ENCODE measurements at regions not wholly inside any gene's neighbourhood (a gene's known extent, or its start where the extent isn't known, plus 50 kb on each side); places are given as distances from the start of the nearest gene placed in this dataset.
"Not testable (repeated sequence)": the region's sequence is repeated elsewhere in the genome, so short reads cannot be mapped to it uniquely, and the experiment has no call there.

DNA sequence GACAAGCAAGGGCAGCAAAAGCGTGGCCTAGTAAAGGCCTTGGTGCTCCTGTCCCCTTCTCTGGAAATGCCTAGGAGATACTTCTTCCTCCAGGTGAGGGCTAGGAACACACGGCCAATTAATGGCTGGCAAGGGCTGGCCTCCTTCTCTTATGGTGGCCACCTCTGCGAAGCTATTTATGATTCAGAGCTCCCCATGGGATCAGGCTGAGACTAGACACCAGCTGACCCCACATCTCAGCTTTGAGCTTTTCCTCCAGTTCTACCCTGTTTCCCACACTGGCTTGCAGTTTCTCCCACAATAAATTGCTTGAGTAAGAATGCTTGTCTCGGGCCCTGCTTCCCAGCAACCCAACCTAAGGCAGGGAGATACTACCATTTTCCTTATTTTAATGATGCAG, 53.7 kb downstream of the CAMK2N1 start:
- no peak overlapping the region for H3K27ac ChIP-seq
- DNase-seq (ENCODE audit: low read depth, low spot score), result no peak

DNA sequence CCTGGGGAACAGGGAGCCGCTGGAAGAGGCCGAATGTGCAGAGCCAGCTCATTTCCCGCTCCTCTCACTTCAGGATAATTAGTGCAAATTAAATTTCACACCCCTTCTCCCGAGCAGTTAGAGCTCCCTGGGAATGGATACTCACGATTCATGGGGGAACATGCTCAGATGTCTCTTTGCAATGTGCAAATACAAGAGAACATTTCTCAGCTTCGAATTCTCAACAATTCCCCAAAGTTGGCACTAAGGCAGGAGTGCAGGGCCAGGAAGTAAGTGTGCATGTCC, 54.9 kb downstream of the CAMK2N1 start:
- H3K27ac ChIP-seq, result no peak overlapping the region
- no peak for DNase-seq (ENCODE audit: low read depth, low spot score)

DNA sequence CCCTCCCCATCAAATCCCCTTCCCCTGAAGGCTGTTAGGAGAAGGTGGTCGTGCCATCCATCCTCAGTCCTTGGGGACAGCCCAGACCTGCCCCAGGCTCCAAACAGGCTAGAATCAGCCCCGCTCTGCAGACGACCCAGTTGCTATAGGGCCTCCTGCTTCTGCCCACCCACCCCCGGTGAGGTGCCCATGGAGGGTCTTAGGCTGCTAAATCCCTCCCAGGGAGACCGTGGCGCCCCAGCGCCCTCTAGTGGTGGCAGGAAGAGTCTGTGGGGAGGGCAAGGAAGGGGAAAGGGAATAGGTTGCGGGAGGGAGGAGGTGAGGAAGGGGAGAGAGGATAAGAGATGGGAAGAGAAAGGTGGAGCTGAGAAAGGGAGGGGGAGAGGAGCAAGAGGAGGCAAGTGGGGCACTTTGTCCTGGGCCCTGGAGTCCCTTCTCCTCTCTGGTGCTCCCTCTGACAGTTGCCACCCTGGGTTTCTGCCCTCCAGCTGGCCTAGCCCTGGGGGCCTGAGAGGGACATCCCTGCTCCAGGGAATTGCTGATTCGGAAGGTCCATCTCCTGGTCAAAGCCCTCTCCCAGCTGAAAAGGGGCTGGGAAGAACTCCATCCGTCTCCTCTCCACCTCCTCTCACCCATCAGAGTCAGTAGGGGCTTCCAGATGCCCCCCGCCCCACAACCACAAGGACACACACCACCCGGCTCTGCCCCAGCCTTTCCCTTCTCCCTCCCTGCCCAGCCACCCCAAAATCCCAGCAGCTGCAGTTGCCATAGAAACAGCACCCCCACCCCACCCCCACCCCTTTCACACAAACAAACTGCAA, 55.4 kb downstream of the CAMK2N1 start:
- DNase-seq (ENCODE audit: low read depth, low spot score), result no peak
- no peak overlapping the region for H3K27ac ChIP-seq

DNA sequence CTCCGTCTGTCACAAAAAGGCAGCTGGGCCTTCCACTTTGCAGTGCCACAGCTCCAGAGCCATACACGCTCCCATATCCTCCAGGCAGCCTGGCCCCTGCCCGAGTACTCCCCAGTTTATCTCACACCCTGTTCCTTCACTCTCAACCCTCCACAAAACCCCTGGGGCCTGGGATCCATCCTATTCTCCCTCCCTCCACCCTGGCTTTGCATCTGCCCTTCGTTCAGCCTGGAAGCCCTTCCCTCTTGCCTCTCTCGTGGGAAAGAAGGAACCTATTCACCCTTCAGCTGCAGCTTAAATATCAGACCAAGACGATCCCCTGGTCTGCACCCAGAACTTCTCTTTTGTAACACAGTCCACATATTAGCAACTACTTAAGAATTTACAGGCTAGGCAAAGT, 56.7 kb downstream of the CAMK2N1 start:
- H3K27ac ChIP-seq, result no peak overlapping the region
- DNase-seq (ENCODE audit: low read depth, low spot score), result no peak

DNA sequence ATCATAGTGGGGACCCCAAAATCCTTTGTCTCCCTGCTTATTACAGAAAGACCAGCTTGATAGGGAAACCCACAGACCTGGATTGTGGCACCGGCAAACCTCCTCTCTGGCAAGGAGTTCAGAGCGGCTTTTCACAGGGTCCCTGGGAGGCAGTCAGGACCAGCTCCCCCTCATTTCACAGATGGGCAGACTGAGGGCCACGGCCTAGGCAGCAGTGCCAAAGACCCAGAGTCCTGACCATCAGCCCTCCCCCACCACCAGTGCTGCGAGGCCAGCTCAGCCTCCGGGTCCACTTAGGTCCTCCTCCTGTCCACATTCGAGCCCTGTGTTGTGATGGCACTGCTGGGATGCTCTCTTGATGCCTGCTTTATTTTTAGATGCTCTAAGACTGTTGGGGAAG, 57.2 kb downstream of the CAMK2N1 start:
- H3K27ac ChIP-seq, result no peak overlapping the region
- DNase-seq (ENCODE audit: low read depth, low spot score), result no peak

DNA sequence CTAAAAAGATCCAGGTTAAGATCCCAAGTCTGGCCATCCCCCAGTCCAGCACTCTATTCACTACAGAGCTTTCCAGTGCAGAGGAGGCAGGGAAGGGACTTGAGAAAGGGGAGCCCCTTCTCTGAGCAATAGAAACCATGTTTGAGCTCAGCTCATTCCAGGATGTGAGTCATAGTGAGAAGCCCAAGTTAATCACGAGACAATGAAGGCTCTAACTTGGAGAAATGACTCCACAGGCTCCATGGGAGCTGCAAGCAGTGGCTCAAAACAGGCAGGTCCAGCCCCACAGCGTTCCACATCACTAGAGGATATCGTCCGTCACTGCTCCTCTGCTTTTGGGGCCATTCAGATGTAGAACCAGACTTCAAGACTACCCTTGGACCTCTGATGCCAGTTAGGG, 59.1 kb downstream of the CAMK2N1 start:
- peak; percentile 56 for DNase-seq (ENCODE audit: low read depth, low spot score)

DNA sequence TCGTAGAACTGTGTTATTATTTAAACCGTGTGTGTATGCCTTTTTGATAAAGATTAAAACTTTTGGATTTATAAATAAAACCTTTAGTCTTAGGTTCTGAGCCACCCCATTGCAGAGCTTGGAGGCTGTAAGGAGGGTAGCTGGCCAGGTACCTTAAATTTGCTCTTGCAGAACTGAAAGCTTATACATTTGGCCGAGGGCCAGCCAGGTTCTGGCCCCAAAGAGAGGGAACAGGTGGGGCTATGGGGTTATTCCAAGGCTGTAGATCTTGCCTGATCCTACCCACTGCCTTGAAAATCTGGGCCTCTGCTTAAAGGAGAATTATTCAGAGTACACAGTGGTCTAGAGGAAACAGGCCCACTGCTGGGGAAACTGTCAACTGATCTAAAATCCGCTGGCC, 59.6 kb downstream of the CAMK2N1 start:
- DNase-seq (ENCODE audit: low read depth, low spot score), result no peak
- H3K27ac ChIP-seq, result peak overlapping the region; percentile 52

More for the DNA sequence above, 59.1 kb downstream of the CAMK2N1 start:
- peak overlapping the region; percentile 52 for H3K27ac ChIP-seq

DNA sequence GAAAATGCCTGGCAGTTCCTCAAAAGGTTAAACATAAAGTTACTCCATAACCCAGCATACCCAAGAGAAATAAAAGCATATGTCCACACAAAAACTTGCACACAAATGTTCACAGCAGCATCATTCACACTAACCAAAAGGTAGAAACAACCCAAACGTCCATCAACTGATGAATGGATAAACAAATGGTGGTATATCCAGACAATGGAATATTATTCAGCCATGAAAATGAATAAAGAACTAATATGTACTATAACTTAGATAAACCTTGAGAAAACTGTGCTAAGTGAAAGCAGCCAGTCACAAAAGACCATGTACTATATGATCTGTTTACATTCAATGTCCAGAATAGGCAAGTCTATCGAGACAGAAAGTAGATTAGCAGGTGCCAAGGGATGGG, 60.4 kb downstream of the CAMK2N1 start:
- H3K27ac ChIP-seq, result no peak overlapping the region
- DNase-seq (ENCODE audit: low read depth, low spot score), result no peak

DNA sequence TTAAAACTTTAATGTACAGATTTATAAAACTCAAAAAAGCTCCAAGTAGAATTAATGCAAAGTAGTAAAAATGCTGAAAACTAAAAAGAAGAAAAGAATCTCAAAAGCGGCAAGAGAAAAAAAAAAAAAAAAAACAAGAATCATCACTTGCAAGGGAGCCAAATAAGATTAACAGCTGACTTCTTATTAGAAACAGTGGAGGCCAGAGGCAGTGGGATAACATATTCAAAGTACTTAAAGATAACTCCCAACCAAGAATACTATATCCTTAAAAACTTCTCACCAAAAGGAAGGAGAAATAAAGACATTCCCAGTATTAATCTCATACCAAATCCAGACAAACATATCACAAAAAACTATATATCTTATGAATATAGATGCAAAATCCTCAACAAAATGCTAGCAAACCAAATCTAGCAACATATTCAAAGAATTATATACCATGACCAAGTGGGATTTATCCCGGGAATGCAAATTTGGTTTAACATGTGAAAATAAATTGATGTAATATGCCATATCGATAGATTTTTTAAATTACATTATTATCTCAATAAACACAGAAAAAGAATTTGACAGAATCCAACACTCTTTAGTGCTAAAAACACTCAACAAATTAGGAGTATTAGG, 62.7 kb downstream of the CAMK2N1 start:
- DNase-seq (ENCODE audit: low read depth, low spot score), result no peak
- H3K27ac ChIP-seq, result no peak overlapping the region

DNA sequence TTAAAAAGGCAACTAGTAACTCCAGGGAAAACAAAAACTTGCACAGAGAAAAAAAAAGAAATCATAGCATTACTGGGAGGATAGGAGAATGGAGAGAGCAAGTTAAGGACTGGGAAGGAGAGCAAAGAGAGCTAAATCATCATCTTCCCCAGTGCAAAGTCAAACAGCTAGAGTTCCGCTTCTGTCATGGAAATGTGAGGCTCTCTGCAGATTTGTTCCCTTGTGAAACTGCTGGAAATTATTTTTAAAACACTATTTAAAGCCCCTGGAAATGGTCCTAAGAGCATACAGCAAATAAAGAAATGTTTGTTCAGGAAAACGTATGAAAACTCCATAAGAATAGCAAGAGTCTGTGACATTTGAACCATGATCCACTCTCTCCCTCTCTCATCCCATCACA, 64.6 kb downstream of the CAMK2N1 start:
- H3K27ac ChIP-seq, result no peak overlapping the region
- DNase-seq (ENCODE audit: low read depth, low spot score), result no peak

DNA sequence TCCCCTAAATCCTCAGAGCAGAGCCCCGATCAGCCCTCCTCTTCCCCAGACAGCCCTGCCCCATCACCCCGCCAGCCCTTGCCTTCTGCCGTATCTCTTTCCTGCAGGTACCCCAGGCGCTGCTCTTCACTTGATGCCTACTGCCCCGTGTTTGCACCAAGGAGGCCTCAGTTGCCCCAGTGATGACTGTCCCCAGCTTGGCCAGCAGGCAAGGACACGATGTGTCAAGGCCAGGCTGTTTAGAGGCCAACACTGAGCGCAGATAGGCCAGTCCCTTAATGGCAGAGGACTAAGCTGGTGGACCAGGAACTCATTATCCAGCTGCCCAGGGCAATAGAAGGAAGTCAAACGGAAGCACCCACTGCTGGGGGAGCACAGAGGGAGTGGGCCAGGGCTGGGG, 68.4 kb downstream of the CAMK2N1 start:
- no peak overlapping the region for H3K27ac ChIP-seq
- DNase-seq (ENCODE audit: low read depth, low spot score), result no peak

DNA sequence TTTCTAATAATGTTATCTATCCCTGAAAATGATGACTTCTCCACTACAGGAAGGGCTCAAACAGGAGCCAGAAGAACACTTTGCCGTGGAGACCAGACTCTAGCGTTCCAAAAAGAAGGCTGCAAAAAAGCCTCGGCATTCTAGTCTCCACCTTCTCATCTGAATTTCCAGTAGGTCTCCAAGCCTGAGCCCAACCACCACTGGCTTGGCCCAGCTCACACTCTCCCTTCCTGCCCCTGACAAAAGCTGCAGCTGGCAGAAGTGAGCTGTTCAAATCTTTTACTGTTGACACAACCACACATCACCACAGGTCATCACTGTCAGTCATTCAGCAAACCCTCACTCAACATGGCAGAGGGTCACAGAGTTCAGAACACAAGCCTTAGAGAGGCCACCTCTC, 69.3 kb downstream of the CAMK2N1 start:
- DNase-seq (ENCODE audit: low read depth, low spot score), result no peak

DNA sequence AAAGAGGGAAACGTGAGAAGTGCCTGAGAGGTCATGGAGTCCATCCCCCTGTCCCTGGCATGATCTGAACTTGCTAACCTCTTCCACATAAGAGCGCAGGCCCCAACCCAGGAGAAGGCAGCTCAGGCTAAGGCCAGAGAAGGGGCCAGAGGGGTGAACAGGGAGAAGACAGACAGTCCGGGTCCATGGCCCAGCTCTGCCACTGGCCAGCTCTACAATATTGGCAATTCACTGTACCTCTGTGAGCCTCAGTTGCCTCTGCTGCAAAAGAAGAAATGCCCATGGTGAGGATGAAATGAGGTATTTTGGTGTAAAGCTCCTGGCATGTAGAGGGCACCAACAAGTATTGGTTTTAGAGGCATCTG, 72.3 kb downstream of the CAMK2N1 start:
- DNase-seq (ENCODE audit: low read depth, low spot score), result no peak
- no peak overlapping the region for H3K27ac ChIP-seq

More for the DNA sequence above, 69.3 kb downstream of the CAMK2N1 start:
- no peak overlapping the region for H3K27ac ChIP-seq

DNA sequence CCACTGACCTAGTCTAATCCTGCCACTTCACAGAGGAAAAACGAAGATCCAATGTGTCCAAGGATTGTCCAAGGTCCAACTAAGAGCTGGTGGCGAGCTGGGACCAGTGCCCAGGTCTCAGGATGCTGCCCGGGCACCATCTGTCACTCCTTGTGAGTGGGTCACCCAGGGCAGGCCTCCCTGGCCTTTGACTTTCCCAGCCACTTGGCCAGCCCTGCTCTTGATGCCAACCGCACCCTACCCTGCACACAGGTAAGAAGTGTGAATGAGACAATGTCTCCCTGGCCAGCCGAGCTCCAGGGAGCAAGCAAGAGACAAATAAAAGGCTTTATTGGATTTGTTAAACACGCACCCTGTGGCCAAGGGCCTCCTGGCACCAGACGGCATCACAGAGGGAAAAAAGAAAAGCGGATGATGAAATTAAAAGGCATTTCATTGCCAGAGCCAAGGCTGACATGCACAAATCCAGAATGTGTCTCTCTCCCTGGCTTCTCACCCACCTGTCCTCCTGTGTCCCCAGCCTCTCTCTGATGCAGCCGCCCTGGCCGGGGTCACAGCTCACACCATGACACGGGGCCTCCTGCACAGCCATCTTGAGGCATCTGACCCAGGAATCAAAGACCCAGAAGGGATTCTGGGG, 72.8 kb downstream of the CAMK2N1 start:
- no peak for DNase-seq (ENCODE audit: low read depth, low spot score)
- no peak overlapping the region for H3K27ac ChIP-seq

DNA sequence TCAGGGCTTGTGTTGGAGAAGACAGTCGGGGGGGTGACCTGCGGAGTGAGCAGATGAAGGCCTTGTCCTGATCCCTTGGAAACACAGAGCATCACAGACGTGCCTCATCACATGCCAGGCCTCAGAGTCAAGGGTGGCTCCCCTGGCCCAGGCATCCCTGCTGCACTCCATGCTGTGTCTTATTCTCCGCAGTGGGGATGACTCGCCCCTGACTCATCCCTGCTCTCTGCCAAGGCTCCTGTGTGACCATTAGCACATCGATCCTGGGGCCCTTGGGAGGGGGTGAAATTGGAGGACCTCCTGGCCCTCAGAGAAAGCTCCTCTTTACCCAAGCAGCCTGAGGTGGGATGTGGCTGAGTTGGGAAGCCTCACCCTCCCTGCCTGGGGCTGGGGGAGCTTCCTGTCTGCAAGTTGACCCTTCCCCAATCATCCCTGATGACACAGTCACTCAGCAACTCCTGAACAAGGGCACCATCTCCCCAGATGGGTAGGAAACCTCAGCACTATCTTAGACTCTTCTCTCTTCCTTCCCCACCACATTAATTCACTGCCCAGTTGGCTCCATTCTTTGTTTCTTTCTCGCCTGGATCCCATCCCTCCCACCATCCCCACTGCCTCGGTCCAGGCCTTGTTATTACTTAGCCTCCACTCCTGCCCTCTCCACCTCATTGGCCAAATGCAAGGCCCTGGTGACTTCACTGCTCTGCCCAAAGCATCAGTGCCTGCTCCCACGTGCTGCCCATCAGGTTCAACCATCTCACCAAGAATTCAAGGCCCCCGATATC, 74.6 kb downstream of the CAMK2N1 start:
- peak; percentile 41 for DNase-seq (ENCODE audit: low read depth, low spot score)

DNA sequence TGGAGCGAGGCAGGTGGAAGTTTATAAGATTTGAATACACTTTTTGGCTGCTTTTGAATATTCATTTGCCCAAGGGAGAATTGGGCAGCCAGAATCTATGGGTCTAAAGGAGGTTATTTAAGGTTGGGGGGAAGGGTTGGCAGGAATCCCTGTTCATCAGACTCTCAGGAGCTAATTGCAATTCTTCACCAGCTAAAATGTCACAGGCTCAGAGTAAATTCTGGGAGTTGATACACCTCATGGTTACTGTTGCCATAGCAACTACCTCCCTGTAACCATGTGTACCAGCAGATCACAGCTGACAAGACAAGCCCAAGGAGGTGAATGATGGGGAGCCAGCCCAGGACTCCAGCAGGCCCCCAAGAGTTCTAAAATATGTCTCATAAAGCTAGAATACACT, 75.5 kb downstream of the CAMK2N1 start:
- no peak for DNase-seq (ENCODE audit: low read depth, low spot score)
- H3K27ac ChIP-seq, result no peak overlapping the region

More for the DNA sequence above, 74.6 kb downstream of the CAMK2N1 start:
- no peak overlapping the region for H3K27ac ChIP-seq

DNA sequence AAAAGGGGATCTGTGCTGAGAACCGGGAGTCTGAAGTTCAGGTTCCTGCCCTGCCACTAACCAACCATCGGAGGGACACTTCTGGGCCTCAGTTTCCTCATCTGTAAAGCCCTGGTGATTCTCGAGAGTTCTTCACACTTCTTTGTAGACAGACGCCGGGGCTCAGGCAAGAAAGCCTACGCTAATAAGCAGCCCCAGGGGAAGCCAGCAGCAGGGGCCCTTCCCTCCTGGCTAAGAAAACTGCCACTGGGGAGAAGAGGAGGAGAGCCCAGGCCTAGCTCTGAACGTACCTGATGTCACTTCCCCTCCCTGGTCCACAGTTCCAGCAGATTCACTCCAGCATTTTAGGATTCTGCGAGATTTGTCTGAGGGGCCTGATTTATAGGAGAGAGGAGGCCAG, 76.0 kb downstream of the CAMK2N1 start:
- no peak for DNase-seq (ENCODE audit: low read depth, low spot score)
- H3K27ac ChIP-seq, result no peak overlapping the region

DNA sequence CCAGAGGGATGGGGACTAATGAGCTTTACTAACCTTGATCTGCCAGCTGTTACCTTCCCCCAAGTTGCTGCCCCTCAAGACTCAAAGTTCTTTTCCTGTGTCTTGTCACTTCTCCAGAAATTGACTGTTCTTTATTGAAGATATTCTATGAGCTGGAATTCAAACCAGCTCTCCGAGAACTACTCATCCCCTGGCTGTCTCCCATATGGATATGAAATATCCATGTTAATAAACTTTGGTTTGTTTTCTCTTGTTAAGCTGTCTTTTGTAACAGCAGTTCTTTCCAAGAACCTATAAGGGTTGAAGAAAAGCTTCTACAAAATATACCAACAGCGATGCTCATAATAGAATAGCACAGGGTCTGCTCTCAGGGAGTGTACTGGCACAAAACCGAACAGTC, 77.0 kb downstream of the CAMK2N1 start:
- no peak for DNase-seq (ENCODE audit: low read depth, low spot score)
- no peak overlapping the region for H3K27ac ChIP-seq

DNA sequence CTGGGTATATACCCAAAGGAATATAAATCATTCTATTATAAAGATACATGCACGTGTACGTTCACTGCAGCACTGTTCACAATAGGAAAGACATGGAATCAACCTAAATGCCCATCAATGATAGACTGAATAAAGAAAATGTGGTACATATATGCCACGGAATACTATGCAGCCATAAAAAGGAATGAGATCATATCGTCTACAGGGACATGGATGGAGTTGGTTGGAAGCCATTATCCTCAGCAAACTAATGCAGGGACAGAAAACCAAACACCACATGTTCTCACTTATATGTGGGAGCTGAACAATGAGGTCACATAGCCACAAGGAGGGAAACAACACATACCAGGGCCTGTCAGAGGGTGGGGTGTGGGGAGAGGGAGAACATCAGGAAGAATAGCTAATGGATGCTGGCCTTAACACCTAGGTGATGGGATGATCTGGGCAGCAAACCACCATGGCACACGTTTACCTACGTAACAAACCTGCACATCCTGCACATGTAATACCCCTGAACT, 77.8 kb downstream of the CAMK2N1 start:
- DNase-seq (ENCODE audit: low read depth, low spot score), result not testable (repeated sequence)

DNA sequence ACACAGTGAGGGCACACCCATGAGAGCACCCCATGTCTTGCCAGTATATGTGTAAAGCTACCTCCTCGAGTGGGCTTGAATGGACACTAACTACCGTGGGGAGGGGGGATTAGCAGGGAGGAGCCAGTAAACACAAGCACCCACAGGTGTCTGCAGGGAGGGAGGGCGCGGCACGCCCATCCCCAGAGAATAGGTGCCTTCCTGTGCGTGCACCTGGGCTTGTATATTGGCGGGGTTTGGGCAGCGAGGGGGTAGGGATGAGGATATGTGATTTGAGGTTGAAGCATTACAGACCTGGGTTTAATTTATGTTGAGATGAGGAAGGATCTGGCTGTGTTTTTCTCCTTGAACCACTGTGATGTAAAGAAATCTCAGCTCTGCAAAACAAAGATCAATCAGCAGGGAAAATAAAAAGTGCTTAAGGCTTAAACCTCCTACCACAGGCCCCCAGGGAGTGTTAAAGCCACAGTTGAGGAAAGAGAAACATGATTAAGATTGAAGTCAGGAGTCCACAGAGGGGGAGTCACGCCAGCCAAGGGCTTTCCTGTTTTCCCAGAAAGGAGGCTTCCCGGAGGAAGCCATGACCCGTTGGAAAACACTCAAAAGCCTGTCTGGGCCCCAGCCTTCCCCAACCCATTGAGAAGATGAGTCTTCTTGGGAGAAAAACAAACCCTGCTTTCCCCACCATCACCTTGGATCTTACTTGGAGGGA, 80.0 kb downstream of the CAMK2N1 start:
- no peak for DNase-seq (ENCODE audit: low read depth, low spot score)
- H3K27ac ChIP-seq, result no peak overlapping the region

More for the DNA sequence above, 77.8 kb downstream of the CAMK2N1 start:
- not testable (repeated sequence) for H3K27ac ChIP-seq

Measured in epithelial cell of prostate (primary cell).